Testis (tissue), 2 donors: ENCODE measurements at regions not wholly inside any gene's neighbourhood (a gene's known extent, or its start where the extent isn't known, plus 50 kb on each side); places are given as distances from the start of the nearest gene placed in this dataset.
"Not testable (repeated sequence)": the region's sequence is repeated elsewhere in the genome, so short reads cannot be mapped to it uniquely, and the experiment has no call there.

Source experiments
- POLR2A ChIP-seq: fragments of 450-650 bp; IDR thresholded peaks from one replicate; pipeline ENCODE4 v1.6.1; 2017; ENCODE audit warnings: antibody characterized with exemption, mild to moderate bottlenecking, moderate library complexity
- TF ChIP-seq, protein P1 (sequence below), 3 experiments: fragments of 450-650 bp in 2 of 3; fragments of 200-600 bp in 1 of 3; sonication (generic) in 1 of 3; IDR thresholded peaks; one replicate each; pipeline ENCODE4 v1.5.1; 2016 to 2019; ENCODE audit warnings: antibody characterized with exemption in 3 of 3, mild to moderate bottlenecking in 2 of 3, moderate library complexity in 1 of 3

DNA sequence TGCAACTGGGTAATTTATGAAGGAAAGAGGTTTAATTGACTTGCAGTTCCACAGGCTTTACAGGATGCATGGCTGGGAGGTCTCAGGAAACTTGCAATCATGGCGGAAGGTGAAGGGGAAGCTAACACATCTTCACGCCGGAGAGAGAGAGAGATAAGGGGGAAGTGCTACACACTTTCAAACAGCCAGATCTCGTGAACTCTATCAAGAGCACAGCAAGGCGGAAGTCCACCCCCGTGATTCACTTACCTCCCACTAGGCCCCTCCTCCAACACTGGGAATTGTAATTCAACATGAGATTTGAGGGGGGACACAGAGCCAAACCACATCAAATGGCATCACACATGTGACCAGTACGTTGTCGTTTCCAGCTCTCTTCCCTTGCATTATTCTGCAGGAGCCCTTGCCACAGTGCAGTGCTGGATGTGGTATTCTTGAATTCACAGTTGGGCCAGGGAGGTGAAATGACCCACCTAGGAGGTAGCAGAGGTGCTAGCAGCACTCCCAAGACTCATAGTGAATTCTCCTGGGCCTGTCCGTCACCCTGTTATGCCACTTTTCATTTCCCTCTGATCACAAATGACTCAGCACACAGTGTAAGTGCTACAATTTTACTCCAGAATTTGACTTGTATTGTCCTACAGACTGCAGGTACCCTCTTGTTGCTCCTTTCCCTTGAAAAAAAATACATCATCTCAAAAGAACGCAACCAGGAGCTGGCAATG is 179.2 kb upstream of the PLGLB2 start:
- TF ChIP-seq, protein P1, sequence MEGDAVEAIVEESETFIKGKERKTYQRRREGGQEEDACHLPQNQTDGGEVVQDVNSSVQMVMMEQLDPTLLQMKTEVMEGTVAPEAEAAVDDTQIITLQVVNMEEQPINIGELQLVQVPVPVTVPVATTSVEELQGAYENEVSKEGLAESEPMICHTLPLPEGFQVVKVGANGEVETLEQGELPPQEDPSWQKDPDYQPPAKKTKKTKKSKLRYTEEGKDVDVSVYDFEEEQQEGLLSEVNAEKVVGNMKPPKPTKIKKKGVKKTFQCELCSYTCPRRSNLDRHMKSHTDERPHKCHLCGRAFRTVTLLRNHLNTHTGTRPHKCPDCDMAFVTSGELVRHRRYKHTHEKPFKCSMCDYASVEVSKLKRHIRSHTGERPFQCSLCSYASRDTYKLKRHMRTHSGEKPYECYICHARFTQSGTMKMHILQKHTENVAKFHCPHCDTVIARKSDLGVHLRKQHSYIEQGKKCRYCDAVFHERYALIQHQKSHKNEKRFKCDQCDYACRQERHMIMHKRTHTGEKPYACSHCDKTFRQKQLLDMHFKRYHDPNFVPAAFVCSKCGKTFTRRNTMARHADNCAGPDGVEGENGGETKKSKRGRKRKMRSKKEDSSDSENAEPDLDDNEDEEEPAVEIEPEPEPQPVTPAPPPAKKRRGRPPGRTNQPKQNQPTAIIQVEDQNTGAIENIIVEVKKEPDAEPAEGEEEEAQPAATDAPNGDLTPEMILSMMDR (IDR thresholded peaks at IDR 0.05): not testable (repeated sequence)
- not testable (repeated sequence) for TF ChIP-seq POLR2A
